ENCODE measurements at regions not wholly inside any gene's neighbourhood (a gene's known extent, or its start where the extent isn't known, plus 50 kb on each side); places are given as distances from the start of the nearest gene placed in this dataset.

GRCh38 chr5:113654828-113655227, 141.3 kb downstream of the YTHDC2 start:
- H2AFZ ChIP-seq (ENCODE audit: low read depth, low read length) = no peak overlapping the region
- H3K4me3 ChIP-seq = no peak overlapping the region
- no peaks in the 10 kb centered on the region for H3K36me3 ChIP-seq (ENCODE audit: control insufficient read depth, insufficient read depth, low read length)
- H3K9me3 ChIP-seq (replicated peaks; ENCODE audit: control insufficient read depth, insufficient read depth, low read depth, low read length) = no peaks in the 10 kb centered on the region
- DNase-seq (ENCODE audit: extremely low read depth in 1 of 4, low spot score in 3 of 4) (no peak), ATAC-seq (no peak), FAIRE-seq (no peak)
- ChIA-PET CTCF (ENCODE audit: low intra/inter-chr PET ratio) (no interaction called here), POLR2A (no interaction called here)
- no peak overlapping the region for H3K27ac ChIP-seq (ENCODE audit: extremely low read depth, low read depth, low read length)
- TF ChIP-seq RHOXF2B (CRISPR knock-in tag; conservative IDR thresholded peaks at IDR 0.05) (no peak), C11orf30 (IDR thresholded peaks at IDR 0.05; ENCODE audit: low read depth) (peak; percentile 80), POU5F1 (IDR thresholded peaks at IDR 0.05; ENCODE audit: borderline replicate concordance, low read depth, low read length, partially characterized antibody) (no peak), PTBP1 (IDR thresholded peaks at IDR 0.05; ENCODE audit: low read depth, low read length) (no peak), SRF (CRISPR knock-in tag; IDR thresholded peaks at IDR 0.05) (no peak), MAFF (IDR thresholded peaks at IDR 0.05; ENCODE audit: low read length) (peak; percentile 77), ZNF431 (CRISPR knock-in tag; IDR thresholded peaks at IDR 0.05) (no peak), ADNP (tag; IDR thresholded peaks at IDR 0.05) (no peak), ZNF316 (IDR thresholded peaks at IDR 0.05) (peak; percentile 90), CHD2 (IDR thresholded peaks at IDR 0.05; ENCODE audit: low read depth, low read length) (no peak), MAFG (tag; conservative IDR thresholded peaks at IDR 0.05) (peak; percentile 74), ARHGAP35 (IDR thresholded peaks at IDR 0.05; ENCODE audit: partially characterized antibody) (no peak), ZNF347 (CRISPR knock-in tag; IDR thresholded peaks at IDR 0.05; ENCODE audit: low read depth) (no peak), SRSF1 (IDR thresholded peaks at IDR 0.05; ENCODE audit: low read depth, low read length) (no peak), MAFK (IDR thresholded peaks at IDR 0.05; ENCODE audit: low read length) (peak; percentile 74; the same call in 1 of the 2 replicates), ZNF696 (CRISPR knock-in tag; conservative IDR thresholded peaks at IDR 0.05) (no peak)
- H3K27me3 ChIP-seq (ENCODE audit: control insufficient read depth in 2 of 2, insufficient read depth in 2 of 2, low read length in 2 of 2) = no peaks in the 10 kb centered on the region
- H3K9ac ChIP-seq (ENCODE audit: insufficient read depth in 1 of 2, low read depth in 2 of 2, low read length in 2 of 2) = no peak overlapping the region
- 3% methylated on average over 3 of the region's 3 CpGs for WGBS (ENCODE audit: insufficient coverage, low coverage, missing lambda C conversion rate)
- BruUV-seq (replicated peaks) = no TSS peak
- no peak overlapping the region for H3K4me2 ChIP-seq (ENCODE audit: insufficient read depth, low read length)
- intact Hi-C loops (cut with micrococcal nuclease) (no loop called here), in situ Hi-C loops (cut with MboI) (loop anchor here (25.0 kb wide), 1 partner anchor 1132 kb away; no protein-coding TSS in a partner anchor)
- H3K9me1 ChIP-seq (ENCODE audit: control insufficient read depth, insufficient read depth, low read length) = no peaks in the 10 kb centered on the region
- H4K20me1 ChIP-seq (replicated peaks; ENCODE audit: control insufficient read depth, insufficient read depth, low read length) = no peaks in the 10 kb centered on the region
- H3K4me1 ChIP-seq (replicated peaks in 1 of 2; ENCODE audit: control insufficient read depth in 2 of 2, insufficient read depth in 2 of 2, low read length in 2 of 2) = no peaks in the 10 kb centered on the region
- H3K79me2 ChIP-seq (ENCODE audit: control insufficient read depth, insufficient read depth, low read length) = no peaks in the 10 kb centered on the region
